CD4-positive, alpha-beta T cell treated with Interleukin-17A for 4 hours (primary cell): ENCODE measurements at regions not wholly inside any gene's neighbourhood (a gene's known extent, or its start where the extent isn't known, plus 50 kb on each side); places are given as distances from the start of the nearest gene placed in this dataset.

ENCODE experiments used
- DNase-seq: peaks from one replicate; pipeline ENCODE4 v3.0.0-alpha.2; 2020; ENCODE audit warnings: mixed read lengths

GRCh38 chr9:36728651-36729520, 156.2 kb downstream of the MELK start:
- peak; percentile 69 for DNase-seq

GRCh38 chr9:36729906-36730305, 157.2 kb downstream of the MELK start:
- DNase-seq = no peak

- DNase-seq = no peak
Observed at GRCh38 chr9:36730414-36730813, 157.7 kb downstream of the MELK start.

- DNase-seq = no peak
Observed at GRCh38 chr9:36731068-36731956, 158.6 kb downstream of the MELK start.

- DNase-seq = no peak
Observed at GRCh38 chr9:36734737-36735136, 162.0 kb downstream of the MELK start.

GRCh38 chr9:36736648-36737047, 164.0 kb downstream of the MELK start:
- no peak for DNase-seq

- DNase-seq = no peak
Observed at GRCh38 chr9:36738318-36738976, 165.8 kb downstream of the MELK start.

- DNase-seq = no peak
Observed at GRCh38 chr9:36739373-36740116, 166.8 kb downstream of the MELK start.

GRCh38 chr9:36742264-36742663, 169.6 kb downstream of the MELK start:
- DNase-seq = no peak

GRCh38 chr9:36744678-36745077, 172.0 kb downstream of the MELK start:
- no peak for DNase-seq

GRCh38 chr9:36745977-36746376, 173.3 kb downstream of the MELK start:
- DNase-seq = no peak

GRCh38 chr9:36746415-36746814, 173.7 kb downstream of the MELK start:
- DNase-seq = no peak

GRCh38 chr9:36748322-36748899, 175.7 kb downstream of the MELK start:
- peak; percentile 15 for DNase-seq

GRCh38 chr9:36749461-36749860, 176.8 kb downstream of the MELK start:
- DNase-seq = no peak

GRCh38 chr9:36750630-36751029, 177.9 kb downstream of the MELK start:
- no peak for DNase-seq

GRCh38 chr9:36755019-36755418, 182.3 kb downstream of the MELK start:
- no peak for DNase-seq

- DNase-seq = no peak
Observed at GRCh38 chr9:36759141-36759540, 186.4 kb downstream of the MELK start.

GRCh38 chr9:36759976-36760375, 187.3 kb downstream of the MELK start:
- no peak for DNase-seq

GRCh38 chr9:36760667-36761420, 188.1 kb downstream of the MELK start:
- no peak for DNase-seq

GRCh38 chr9:36762958-36763357, 190.3 kb downstream of the MELK start:
- DNase-seq = no peak

- DNase-seq = no peak
Observed at GRCh38 chr9:36763778-36764177, 191.1 kb downstream of the MELK start.
